Activated naive CD4-positive, alpha-beta T cell treated with anti-CD3 and anti-CD28 coated beads for 36 hours (primary cell): ENCODE measurements at regions not wholly inside any gene's neighbourhood (a gene's known extent, or its start where the extent isn't known, plus 50 kb on each side); places are given as distances from the start of the nearest gene placed in this dataset.
"Not testable (repeated sequence)": the region's sequence is repeated elsewhere in the genome, so short reads cannot be mapped to it uniquely, and the experiment has no call there.

Source experiments
- CTCF ChIA-PET: fragments of 350-600 bp; sonication (Branson Sonifier 250); formaldehyde crosslinking; loops from one replicate; lab custom pipeline; 2021; ENCODE audit warnings: antibody characterized with exemption; lab: Charles Lee
- DNase-seq: peaks from one replicate; pipeline ENCODE4 v3.0.0-alpha.2; 2020
- H3K27ac Mint-ChIP-seq: one replicate; pipeline ENCODE4 v1.8.0; 2021; ENCODE audit warnings: mild to moderate bottlenecking, mixed read lengths
- H3K27me3 Mint-ChIP-seq: one replicate; pipeline ENCODE4 v1.8.0; 2021; ENCODE audit warnings: low read depth, mixed read lengths
- H3K36me3 Mint-ChIP-seq: one replicate; pipeline ENCODE4 v1.8.0; 2021; ENCODE audit warnings: low read depth, mixed read lengths
- H3K4me1 Mint-ChIP-seq: one replicate; pipeline ENCODE4 v1.8.0; 2021; ENCODE audit warnings: low read depth, mixed read lengths
- H3K4me3 Mint-ChIP-seq: one replicate; pipeline ENCODE4 v1.8.0; 2021; ENCODE audit warnings: mild to moderate bottlenecking, moderate library complexity, mixed read lengths
- H3K9me3 Mint-ChIP-seq: one replicate; pipeline ENCODE4 v1.8.0; 2021; ENCODE audit warnings: mixed read lengths
- intact Hi-C: fragments of 100-400 bp; cut with micrococcal nuclease; formaldehyde crosslinking; loops from one replicate; pipeline ENCODE4 v1.15.1; 2023

GRCh38 chr3:72659188-72659587 is 189.1 kb downstream of the SHQ1 start:
- no peak overlapping the region for H3K27ac Mint-ChIP-seq
- H3K4me3 Mint-ChIP-seq = no peak overlapping the region
- H3K27me3 Mint-ChIP-seq = peaks cover 13% of the 10 kb centered on the region
- intact Hi-C loops = loop anchor here (5.0 kb wide), 1 partner anchor 702 kb away; no protein-coding TSS in a partner anchor
- no peak for DNase-seq
- no peaks in the 10 kb centered on the region for H3K9me3 Mint-ChIP-seq
- peaks cover 23% of the 10 kb centered on the region for H3K4me1 Mint-ChIP-seq
- CTCF ChIA-PET = interaction anchor here (0.8 to 1.7 kb wide), 2 partner anchors 25 to 164 kb away, joined by 5 to 8 read pairs; no protein-coding TSS in a partner anchor
- no peaks in the 10 kb centered on the region for H3K36me3 Mint-ChIP-seq

GRCh38 chr3:72658466-72659100 is 189.7 kb downstream of the SHQ1 start:
- Mint-ChIP-seq H3K27me3 (peaks cover 13% of the 10 kb centered on the region), H3K4me3 (no peak overlapping the region), H3K36me3 (no peaks in the 10 kb centered on the region), H3K4me1 (peaks cover 23% of the 10 kb centered on the region), H3K27ac (no peak overlapping the region), H3K9me3 (no peaks in the 10 kb centered on the region)
- no peak for DNase-seq
- CTCF ChIA-PET = interaction anchor here (0.6 to 3.2 kb wide), 4 partner anchors 8 to 164 kb away, joined by 4 to 24 read pairs (median 5); no protein-coding TSS in a partner anchor
- intact Hi-C loops = loop anchor here (5.0 kb wide), 1 partner anchor 701 kb away; no protein-coding TSS in a partner anchor

- CTCF ChIA-PET = interaction anchor here (0.6 to 3.2 kb wide), 5 partner anchors 9 to 997 kb away, joined by 3 to 24 read pairs (median 5); no protein-coding TSS in a partner anchor
- H3K9me3 Mint-ChIP-seq = no peaks in the 10 kb centered on the region
- no peak overlapping the region for H3K27ac Mint-ChIP-seq
- H3K36me3 Mint-ChIP-seq = no peaks in the 10 kb centered on the region
- peaks cover 13% of the 10 kb centered on the region for H3K27me3 Mint-ChIP-seq
- DNase-seq = peak; percentile 83
- intact Hi-C loops = loop anchor here (1.0 to 5.0 kb wide), 4 partner anchors 23 to 700 kb away; no protein-coding TSS in a partner anchor
- H3K4me1 Mint-ChIP-seq = peaks cover 23% of the 10 kb centered on the region
- no peak overlapping the region for H3K4me3 Mint-ChIP-seq
Observed at GRCh38 chr3:72657666-72658065, 190.6 kb downstream of the SHQ1 start.

GRCh38 chr3:72655723-72656122 is 192.5 kb downstream of the SHQ1 start:
- CTCF ChIA-PET = interaction anchor here (3.2 kb wide), 1 partner anchor 11 kb away, joined by 24 read pairs; no protein-coding TSS in a partner anchor
- peaks cover 5% of the 10 kb centered on the region for H3K9me3 Mint-ChIP-seq

GRCh38 chr3:72655131-72655551 is 193.1 kb downstream of the SHQ1 start:
- H3K9me3 Mint-ChIP-seq = peaks cover 5% of the 10 kb centered on the region
- no peak for DNase-seq
- H3K4me3 Mint-ChIP-seq = no peak overlapping the region
- peaks cover 13% of the 10 kb centered on the region for H3K27me3 Mint-ChIP-seq
- CTCF ChIA-PET = interaction anchor here (1.4 kb wide), 1 partner anchor 11 kb away, joined by 4 read pairs; no protein-coding TSS in a partner anchor
- peaks cover 23% of the 10 kb centered on the region for H3K4me1 Mint-ChIP-seq
- intact Hi-C loops = loop anchor here (5.0 kb wide), 1 partner anchor 698 kb away; no protein-coding TSS in a partner anchor
- H3K36me3 Mint-ChIP-seq = no peaks in the 10 kb centered on the region
- H3K27ac Mint-ChIP-seq = no peak overlapping the region

More at GRCh38 chr3:72655723-72656122, 192.5 kb downstream of the SHQ1 start:
- intact Hi-C loops = loop anchor here (5.0 kb wide), 1 partner anchor 698 kb away; no protein-coding TSS in a partner anchor
- H3K4me3 Mint-ChIP-seq = no peak overlapping the region
- peak; percentile 21 for DNase-seq
- H3K27ac Mint-ChIP-seq = no peak overlapping the region
- H3K36me3 Mint-ChIP-seq = no peaks in the 10 kb centered on the region
- peaks cover 13% of the 10 kb centered on the region for H3K27me3 Mint-ChIP-seq
- peaks cover 23% of the 10 kb centered on the region for H3K4me1 Mint-ChIP-seq

- peaks cover 11% of the 10 kb centered on the region for H3K27me3 Mint-ChIP-seq
Observed at GRCh38 chr3:72652395-72652794, 195.8 kb downstream of the SHQ1 start.

GRCh38 chr3:72651498-72651897 is 196.7 kb downstream of the SHQ1 start:
- intact Hi-C loops = no loop called here
- CTCF ChIA-PET = interaction anchor here (1.7 kb wide), 1 partner anchor 15 kb away, joined by 6 read pairs; no protein-coding TSS in a partner anchor
- no peak for DNase-seq
- Mint-ChIP-seq H3K4me1 (no peaks in the 10 kb centered on the region), H3K9me3 (peaks cover 5% of the 10 kb centered on the region), H3K4me3 (no peak overlapping the region), H3K36me3 (no peaks in the 10 kb centered on the region), H3K27me3 (peaks cover 11% of the 10 kb centered on the region), H3K27ac (no peak overlapping the region)

More at GRCh38 chr3:72652395-72652794, 195.8 kb downstream of the SHQ1 start:
- Mint-ChIP-seq H3K9me3 (peaks cover 5% of the 10 kb centered on the region), H3K27ac (no peak overlapping the region), H3K4me3 (no peak overlapping the region), H3K4me1 (peaks cover 2% of the 10 kb centered on the region), H3K36me3 (no peaks in the 10 kb centered on the region)
- CTCF ChIA-PET = no interaction called here
- no peak for DNase-seq
- intact Hi-C loops = no loop called here

GRCh38 chr3:72646263-72646662 is 202.0 kb downstream of the SHQ1 start:
- CTCF ChIA-PET = interaction anchor here (0.9 to 1.4 kb wide), 2 partner anchors 20 to 173 kb away, joined by 3 to 5 read pairs; no protein-coding TSS in a partner anchor
- H3K4me1 Mint-ChIP-seq = no peaks in the 10 kb centered on the region
- no peak for DNase-seq
- H3K9me3 Mint-ChIP-seq = peaks cover under 1% of the 10 kb centered on the region
- no peaks in the 10 kb centered on the region for H3K36me3 Mint-ChIP-seq
- no peak overlapping the region for H3K27ac Mint-ChIP-seq
- H3K4me3 Mint-ChIP-seq = no peak overlapping the region
- intact Hi-C loops = no loop called here
- H3K27me3 Mint-ChIP-seq = no peaks in the 10 kb centered on the region

GRCh38 chr3:72643635-72644034 is 204.6 kb downstream of the SHQ1 start:
- H3K4me3 Mint-ChIP-seq, H3K4me1 Mint-ChIP-seq, DNase-seq, H3K36me3 Mint-ChIP-seq, intact Hi-C loops, H3K27me3 Mint-ChIP-seq, H3K9me3 Mint-ChIP-seq, H3K27ac Mint-ChIP-seq: not testable (repeated sequence)
- CTCF ChIA-PET = interaction anchor here (2.6 kb wide), 1 partner anchor 22 kb away, joined by 15 read pairs; no protein-coding TSS in a partner anchor

GRCh38 chr3:72641684-72642083 is 206.6 kb downstream of the SHQ1 start:
- intact Hi-C loops = loop anchor here (1.0 kb wide), 1 partner anchor 42 kb away; no protein-coding TSS in a partner anchor
- Mint-ChIP-seq H3K4me1 (peaks cover 5% of the 10 kb centered on the region), H3K27ac (no peak overlapping the region), H3K4me3 (no peak overlapping the region), H3K36me3 (no peaks in the 10 kb centered on the region), H3K9me3 (no peaks in the 10 kb centered on the region), H3K27me3 (peaks cover 12% of the 10 kb centered on the region)
- CTCF ChIA-PET = interaction anchor here (2.6 kb wide), 1 partner anchor 24 kb away, joined by 15 read pairs; no protein-coding TSS in a partner anchor
- DNase-seq = no peak

GRCh38 chr3:72641072-72641471 is 207.2 kb downstream of the SHQ1 start:
- no peak overlapping the region for H3K4me3 Mint-ChIP-seq

GRCh38 chr3:72636969-72637597 is 211.2 kb downstream of the SHQ1 start:
- DNase-seq = no peak
- intact Hi-C loops = no loop called here
- Mint-ChIP-seq H3K4me1 (peaks cover 29% of the 10 kb centered on the region), H3K36me3 (no peaks in the 10 kb centered on the region), H3K4me3 (no peak overlapping the region), H3K9me3 (no peaks in the 10 kb centered on the region), H3K27me3 (peaks cover 17% of the 10 kb centered on the region), H3K27ac (no peak overlapping the region)
- CTCF ChIA-PET = interaction anchor here (0.8 to 1.1 kb wide), 2 partner anchors 30 to 111 kb away, joined by 3 read pairs; no protein-coding TSS in a partner anchor

More at GRCh38 chr3:72641072-72641471, 207.2 kb downstream of the SHQ1 start:
- intact Hi-C loops = no loop called here
- peaks cover 12% of the 10 kb centered on the region for H3K27me3 Mint-ChIP-seq
- H3K4me1 Mint-ChIP-seq = peaks cover 5% of the 10 kb centered on the region
- DNase-seq = no peak
- no peaks in the 10 kb centered on the region for H3K9me3 Mint-ChIP-seq
- H3K27ac Mint-ChIP-seq = no peak overlapping the region
- no peaks in the 10 kb centered on the region for H3K36me3 Mint-ChIP-seq
- CTCF ChIA-PET = no interaction called here
